ENCODE measurements at regions not wholly inside any gene's neighbourhood (a gene's known extent, or its start where the extent isn't known, plus 50 kb on each side); places are given as distances from the start of the nearest gene placed in this dataset.

- CTCF ChIA-PET: no interaction called here
- peaks cover 8% of the 10 kb centered on the region for H3K4me1 Mint-ChIP-seq (ENCODE audit: low read depth, unreplicated experiment)
These were observed 1944.2 kb upstream of the NUDT12 start for GRCh38 chr5:105506692-105507277.

GRCh38 chr5:105503950-105504349 is 1941.4 kb upstream of the NUDT12 start:
- intact Hi-C loops (cut with micrococcal nuclease; ENCODE audit: unreplicated experiment): no loop called here
- H3K4me3 Mint-ChIP-seq (ENCODE audit: low read depth, unreplicated experiment): no peak overlapping the region
- H3K4me1 Mint-ChIP-seq (ENCODE audit: low read depth, unreplicated experiment): no peaks in the 10 kb centered on the region
- no peak for DNase-seq
- H3K36me3 Mint-ChIP-seq (ENCODE audit: insufficient read depth, unreplicated experiment): no peaks in the 10 kb centered on the region
- H3K27me3 Mint-ChIP-seq (ENCODE audit: unreplicated experiment): no peaks in the 10 kb centered on the region
- CTCF ChIA-PET: no interaction called here
- TF ChIP-seq CTCF (IDR thresholded peaks at IDR 0.05; ENCODE audit: unreplicated experiment): no peak
- H3K9me3 Mint-ChIP-seq (ENCODE audit: low read depth, unreplicated experiment): no peaks in the 10 kb centered on the region
- H3K27ac Mint-ChIP-seq (ENCODE audit: unreplicated experiment): no peak overlapping the region
- no TSS peak for BruUV-seq (replicated peaks)

More at GRCh38 chr5:105506692-105507277, 1944.2 kb upstream of the NUDT12 start:
- DNase-seq: peak; percentile 53
- H3K27me3 Mint-ChIP-seq (ENCODE audit: unreplicated experiment): no peaks in the 10 kb centered on the region
- H3K9me3 Mint-ChIP-seq (ENCODE audit: low read depth, unreplicated experiment): no peaks in the 10 kb centered on the region
- H3K36me3 Mint-ChIP-seq (ENCODE audit: insufficient read depth, unreplicated experiment): no peaks in the 10 kb centered on the region
- no peak overlapping the region for H3K27ac Mint-ChIP-seq (ENCODE audit: unreplicated experiment)
- intact Hi-C loops (cut with micrococcal nuclease; ENCODE audit: unreplicated experiment): no loop called here
- TF ChIP-seq CTCF (IDR thresholded peaks at IDR 0.05; ENCODE audit: unreplicated experiment): peak; percentile 60
- BruUV-seq (replicated peaks): no TSS peak
- H3K4me3 Mint-ChIP-seq (ENCODE audit: low read depth, unreplicated experiment): no peak overlapping the region

- no TSS peak for BruUV-seq (replicated peaks)
- no peaks in the 10 kb centered on the region for H3K4me1 Mint-ChIP-seq (ENCODE audit: low read depth, unreplicated experiment)
- intact Hi-C loops (cut with micrococcal nuclease; ENCODE audit: unreplicated experiment): no loop called here
These were observed 1938.7 kb upstream of the NUDT12 start for GRCh38 chr5:105501315-105501714.

GRCh38 chr5:105475401-105475800 is 1912.8 kb upstream of the NUDT12 start:
- Mint-ChIP-seq H3K4me3 (ENCODE audit: low read depth, unreplicated experiment) (no peak overlapping the region), H3K36me3 (ENCODE audit: insufficient read depth, unreplicated experiment) (peaks cover 4% of the 10 kb centered on the region), H3K9me3 (ENCODE audit: low read depth, unreplicated experiment) (peaks cover 4% of the 10 kb centered on the region), H3K27ac (ENCODE audit: unreplicated experiment) (no peak overlapping the region), H3K4me1 (ENCODE audit: low read depth, unreplicated experiment) (no peaks in the 10 kb centered on the region), H3K27me3 (ENCODE audit: unreplicated experiment) (no peaks in the 10 kb centered on the region)
- CTCF ChIA-PET: no interaction called here
- TF ChIP-seq CTCF (IDR thresholded peaks at IDR 0.05; ENCODE audit: unreplicated experiment): no peak
- BruUV-seq (replicated peaks): no TSS peak
- DNase-seq: no peak
- intact Hi-C loops (cut with micrococcal nuclease; ENCODE audit: unreplicated experiment): no loop called here

More at GRCh38 chr5:105501315-105501714, 1938.7 kb upstream of the NUDT12 start:
- no peak for DNase-seq
- CTCF ChIA-PET: no interaction called here
- no peak overlapping the region for H3K4me3 Mint-ChIP-seq (ENCODE audit: low read depth, unreplicated experiment)
- H3K36me3 Mint-ChIP-seq (ENCODE audit: insufficient read depth, unreplicated experiment): no peaks in the 10 kb centered on the region
- no peak for TF ChIP-seq CTCF (IDR thresholded peaks at IDR 0.05; ENCODE audit: unreplicated experiment)
- no peaks in the 10 kb centered on the region for H3K27me3 Mint-ChIP-seq (ENCODE audit: unreplicated experiment)
- no peak overlapping the region for H3K27ac Mint-ChIP-seq (ENCODE audit: unreplicated experiment)
- H3K9me3 Mint-ChIP-seq (ENCODE audit: low read depth, unreplicated experiment): no peaks in the 10 kb centered on the region

Measured in Calu3 (cell line).